Hippocampal formation (tissue), 2 donors: ENCODE measurements at regions not wholly inside any gene's neighbourhood (a gene's known extent, or its start where the extent isn't known, plus 50 kb on each side); places are given as distances from the start of the nearest gene placed in this dataset.

Source experiments
- DNase-seq, 2 donors: peaks; one replicate each; lab custom pipeline; 2025; lab: John Stamatoyannopoulos, UW

GRCh38 chr5:51449026-51449425 lies 65.8 kb downstream of the ISL1 start:
- DNase-seq = no peak

- no peak for DNase-seq
Measured at GRCh38 chr5:51452562-51452961, 69.3 kb downstream of the ISL1 start.

DNA sequence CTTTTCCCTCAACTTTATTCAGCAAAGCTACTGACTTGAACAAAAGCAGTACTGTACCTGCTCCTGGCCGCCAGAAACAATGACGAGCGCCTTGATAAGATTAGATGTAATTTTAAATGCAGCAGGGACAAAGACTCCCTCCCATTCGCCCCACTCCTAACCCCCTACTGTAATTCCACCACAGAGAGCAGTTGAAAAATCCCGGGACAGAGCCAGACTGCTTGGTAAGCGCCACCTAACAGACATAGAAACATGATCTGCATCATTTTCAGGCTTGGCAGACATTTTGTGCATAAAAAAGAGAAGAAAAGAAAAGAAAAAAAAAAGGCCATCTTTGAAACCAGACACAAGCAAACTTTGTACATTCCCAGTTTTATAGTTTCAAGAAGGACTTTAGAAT lies 81.9 kb downstream of the ISL1 start:
- no peak for DNase-seq

GRCh38 chr5:51466214-51466613 lies 83.0 kb downstream of the ISL1 start:
- no peak for DNase-seq

- DNase-seq = no peak
Measured at GRCh38 chr5:51468196-51468595, 84.9 kb downstream of the ISL1 start.

GRCh38 chr5:51471630-51472029 lies 88.4 kb downstream of the ISL1 start:
- no peak for DNase-seq

GRCh38 chr5:51472472-51472871 lies 89.2 kb downstream of the ISL1 start:
- no peak for DNase-seq

GRCh38 chr5:51475628-51476027 lies 92.4 kb downstream of the ISL1 start:
- DNase-seq = no peak

DNA sequence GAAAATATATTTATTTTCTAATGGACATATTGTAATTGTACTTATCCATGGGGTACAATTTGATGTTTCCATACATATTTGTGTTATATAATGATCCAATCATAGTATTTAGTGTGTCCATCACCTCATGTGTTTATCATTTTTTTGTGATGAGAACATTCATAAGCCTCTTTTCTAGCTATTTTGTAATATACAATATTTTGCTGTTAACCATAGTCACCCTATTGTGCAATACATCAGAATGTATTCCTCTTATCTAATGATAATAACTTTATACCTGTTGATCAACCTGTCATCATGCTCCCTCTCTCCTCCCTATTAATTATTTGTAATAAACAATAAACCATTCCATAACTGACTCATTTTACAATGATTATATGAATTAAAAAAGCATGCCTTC lies 93.2 kb downstream of the ISL1 start:
- no peak for DNase-seq

- DNase-seq = no peak
Measured at GRCh38 chr5:51479840-51480239, 96.6 kb downstream of the ISL1 start.

DNA sequence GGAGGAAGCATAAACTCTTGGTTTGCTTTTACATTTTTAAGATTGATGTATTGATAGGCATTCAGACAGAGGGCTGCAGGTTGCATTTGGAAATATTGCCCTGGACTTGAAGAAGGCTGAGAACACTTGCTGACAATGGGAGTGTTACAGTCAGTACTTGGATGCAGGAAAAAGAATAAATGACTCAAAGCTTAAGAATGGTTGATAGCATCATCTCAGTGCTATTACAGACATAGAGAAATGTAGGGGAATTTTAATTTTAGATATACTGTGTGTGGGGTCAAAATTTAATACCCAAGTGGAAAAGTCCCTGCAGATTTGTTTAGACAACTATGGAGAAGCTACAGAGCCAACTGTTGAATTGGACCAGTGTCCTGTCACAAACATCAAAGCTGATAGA lies 101.1 kb downstream of the ISL1 start:
- no peak for DNase-seq

DNA sequence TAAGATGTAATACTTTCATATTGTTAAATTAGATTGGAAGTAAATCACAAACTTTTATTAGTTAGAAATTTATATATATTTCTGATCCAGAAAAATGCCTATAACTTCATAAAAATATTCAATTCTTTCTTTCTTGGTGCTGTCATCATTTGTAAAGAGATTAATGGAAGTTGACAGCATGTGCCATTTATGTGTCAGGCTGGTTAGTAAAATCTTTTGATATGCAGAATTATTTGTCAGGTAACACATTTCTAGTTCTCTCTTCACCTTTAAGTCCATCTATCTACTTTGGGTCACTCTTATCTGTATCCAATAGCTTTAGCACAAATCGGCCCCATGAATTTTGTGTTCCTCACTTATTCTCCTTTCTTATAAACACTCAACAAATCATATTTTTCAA lies 102.9 kb downstream of the ISL1 start:
- no peak for DNase-seq

DNA sequence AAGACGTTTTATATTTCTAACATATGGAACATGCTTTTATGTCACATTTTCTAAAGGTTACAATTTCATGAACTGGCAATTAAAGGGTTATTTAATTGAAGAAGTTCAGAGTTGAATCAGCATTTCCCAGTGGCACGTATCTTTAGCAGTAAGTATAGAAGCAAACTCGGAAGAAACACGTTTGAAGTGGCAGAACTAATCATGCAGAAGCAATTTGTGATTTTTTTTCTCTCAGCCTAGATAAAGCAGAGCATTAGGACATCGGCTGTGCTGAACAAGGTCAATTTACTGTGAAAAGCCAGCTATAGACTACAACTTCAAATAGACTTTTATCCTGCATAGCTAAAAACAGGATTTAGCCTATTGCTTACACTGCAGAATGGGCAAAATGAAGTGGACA lies 104.7 kb downstream of the ISL1 start:
- no peak for DNase-seq

DNA sequence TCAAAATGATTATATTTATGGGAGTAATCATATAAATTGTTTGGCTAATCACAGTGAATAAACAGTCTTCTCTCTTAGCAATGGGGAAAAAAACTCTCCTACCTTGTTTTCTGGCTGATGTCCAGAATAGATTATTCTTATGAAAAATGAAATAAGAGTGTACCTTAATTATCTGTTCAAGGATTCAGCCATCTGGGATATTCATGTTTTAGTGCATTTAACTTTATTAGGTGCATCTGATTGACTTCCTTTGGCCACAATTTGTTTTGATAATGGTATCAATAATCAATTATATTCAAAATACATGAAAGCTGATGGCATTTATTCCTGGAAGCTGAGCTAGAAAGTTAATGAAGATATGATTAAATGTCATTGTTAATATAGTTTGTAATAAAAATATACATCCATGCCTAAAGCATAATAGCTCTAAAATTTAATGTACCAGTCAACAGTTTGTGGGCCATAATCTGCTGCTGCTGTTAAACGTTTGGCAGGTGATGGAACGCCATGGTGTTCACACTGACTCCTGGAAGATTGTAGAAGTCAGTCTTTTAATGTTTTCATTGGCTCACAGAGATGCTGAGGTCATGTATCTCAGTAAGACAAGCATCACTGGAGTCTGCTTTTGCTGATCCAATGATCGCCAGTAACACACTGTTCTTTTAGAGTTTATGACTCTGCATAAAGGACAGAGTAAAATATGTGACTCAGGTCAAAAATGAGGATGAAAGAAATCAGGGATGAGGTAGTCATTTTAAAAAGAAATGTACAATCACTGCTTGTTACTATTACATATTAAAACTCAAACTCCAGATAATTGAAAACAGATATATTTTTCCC lies 105.8 kb downstream of the ISL1 start:
- no peak for DNase-seq

GRCh38 chr5:51494821-51495220 lies 111.6 kb downstream of the ISL1 start:
- DNase-seq = no peak

DNA sequence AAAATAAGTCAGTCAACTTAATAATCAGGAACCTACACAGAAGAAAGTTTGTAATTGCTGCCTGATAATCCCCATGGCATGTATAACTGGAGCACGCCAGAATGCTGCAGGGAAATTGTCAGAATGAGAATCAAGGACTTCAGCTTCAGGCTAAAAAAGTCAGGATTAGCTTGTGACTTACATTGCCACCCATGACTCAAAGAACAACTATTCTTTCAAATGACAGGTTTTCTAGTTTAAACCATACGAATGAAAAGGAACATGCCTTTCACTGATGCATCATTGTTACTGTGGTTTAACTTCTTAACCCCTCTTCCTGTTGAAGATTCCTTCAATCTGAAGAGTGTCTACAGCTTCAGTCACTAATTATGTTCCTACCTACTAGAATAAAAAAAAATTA lies 112.4 kb downstream of the ISL1 start:
- no peak for DNase-seq

GRCh38 chr5:51517838-51518237 lies 134.6 kb downstream of the ISL1 start:
- DNase-seq = no peak

GRCh38 chr5:51518607-51519006 lies 135.4 kb downstream of the ISL1 start:
- no peak for DNase-seq

DNA sequence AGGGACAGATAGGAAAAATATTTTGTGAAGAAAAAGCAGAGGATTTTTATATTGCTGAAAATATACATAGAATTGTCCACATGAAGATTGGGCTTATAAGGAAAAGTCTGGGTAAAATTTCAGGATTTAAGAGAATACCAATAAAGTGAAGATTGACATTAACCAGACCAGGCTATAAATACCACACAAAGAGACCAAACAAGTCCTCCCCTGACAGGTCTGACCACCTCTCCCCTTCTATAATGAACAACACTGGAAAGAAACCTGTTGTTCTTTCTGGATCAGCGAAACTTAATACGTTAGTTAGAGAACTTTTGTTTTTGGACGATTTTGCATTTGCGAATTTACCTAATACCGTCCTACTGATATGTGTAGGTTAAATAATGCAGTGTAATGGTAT lies 138.3 kb downstream of the ISL1 start:
- no peak for DNase-seq

DNA sequence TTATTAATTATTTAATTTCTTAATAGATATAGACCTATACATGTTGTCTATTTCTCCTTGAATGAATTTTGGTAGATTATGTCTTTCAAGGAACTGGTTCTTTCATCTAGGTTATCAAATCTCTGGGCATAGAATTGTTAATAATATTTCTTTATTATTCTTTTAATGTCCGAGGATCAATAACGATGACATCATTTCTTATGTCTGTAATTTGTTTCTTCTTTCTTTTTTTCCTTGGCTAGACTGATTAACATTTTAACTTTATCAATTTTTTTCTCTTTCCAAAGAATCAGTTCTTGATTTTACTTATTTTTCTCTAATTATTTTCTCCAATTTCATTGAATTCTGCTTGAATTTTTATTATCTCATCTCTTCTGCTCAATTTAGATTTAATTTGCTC lies 156.0 kb downstream of the ISL1 start:
- DNase-seq = no peak

GRCh38 chr5:51544031-51544785 lies 161.0 kb downstream of the ISL1 start:
- no peak for DNase-seq

DNA sequence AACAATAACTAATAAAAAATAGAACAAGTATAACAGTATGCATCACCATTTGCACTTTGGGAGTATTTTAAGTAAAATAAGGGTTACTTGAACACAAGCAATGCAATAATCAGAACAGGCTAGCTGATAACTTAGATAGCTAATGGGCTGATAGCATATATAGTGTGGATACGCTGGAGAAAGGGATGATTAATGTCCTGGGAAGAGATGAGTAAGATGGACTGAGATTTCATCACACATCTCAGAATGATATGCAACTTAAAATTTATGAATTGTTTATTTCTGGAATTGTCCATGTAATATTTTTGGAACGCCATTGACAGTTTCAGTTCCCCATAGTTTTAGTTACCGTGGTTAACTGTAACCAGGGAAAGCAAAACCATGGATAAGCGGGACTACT lies 173.6 kb downstream of the ISL1 start:
- DNase-seq = no peak

DNA sequence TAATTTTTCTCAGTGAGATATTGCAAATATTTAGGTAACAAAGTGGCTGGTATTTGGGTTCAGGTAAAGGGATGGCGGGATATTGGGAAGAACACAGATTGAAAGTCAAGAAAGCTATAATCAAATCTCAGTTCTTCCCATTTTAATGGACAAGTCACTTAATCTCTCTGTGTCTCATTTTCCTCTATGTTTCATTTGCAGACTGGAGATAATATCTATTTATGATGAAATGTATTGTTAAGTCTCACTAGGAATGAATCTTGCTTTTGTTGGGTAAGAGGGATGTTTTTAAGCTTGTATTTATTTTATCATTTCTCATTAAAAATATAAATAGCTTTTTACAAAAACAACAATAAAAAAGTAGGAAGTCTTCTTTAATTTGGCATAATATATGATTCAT lies 175.4 kb downstream of the ISL1 start:
- no peak for DNase-seq

- DNase-seq = no peak
Measured at GRCh38 chr5:51559339-51559738, 176.1 kb downstream of the ISL1 start.
